K562 (cell line): ENCODE measurements at regions not wholly inside any gene's neighbourhood (a gene's known extent, or its start where the extent isn't known, plus 50 kb on each side); places are given as distances from the start of the nearest gene placed in this dataset.

Experiments
- ATAC-seq: fragments of 200-7000 bp; cut with Tn5 transposase; 3 replicates; pipeline ENCODE4 v1.9.1; 2020; ENCODE audit warnings: moderate library complexity
- BruUV-seq: library from RNA; stranded (reverse); fragments of 400-500 nt; replicated peaks from 2 replicates; lab custom pipeline; 2021; lab: Mats Ljungman, UMichigan
- CTCF ChIA-PET: fragments of 300-600 bp; formaldehyde crosslinking; extraction: SDS; loops from one replicate; lab custom pipeline; 2021; ENCODE audit warnings: low intra/inter-chr PET ratio; lab: Yijun Ruan, JAX
- POLR2A ChIA-PET: fragments of 300-600, 350-650 bp; sonication (Branson Sonifier 250); formaldehyde crosslinking; extraction: SDS; loops from one replicate; lab custom pipeline; 2021; ENCODE audit warnings: antibody characterized with exemption, inconsistent platforms; lab: Yijun Ruan, JAX
- DNase-seq, 4 experiments: peaks; one replicate each; pipeline versions ENCODE4 v3.0.0 to v3.0.0-alpha.2; 2011 to 2018; ENCODE audit warnings: low spot score in 3 of 4, mixed read lengths in 3 of 4; ENCODE audit errors: extremely low read depth in 1 of 4
- FAIRE-seq: peaks from 2 replicates; lab custom pipeline; 2011; peaks lifted over from hg19 to GRCh38; lab: Jason Lieb, UNC
- H2AFZ ChIP-seq: 2 replicates; pipeline ENCODE4 v1.6.0; 2011; ENCODE audit warnings: low read depth, low read length, control low read depth, inconsistent platforms
- H3K27ac ChIP-seq: fragments of 200-600 bp; 3 replicates; pipeline ENCODE4 v1.8.0; 2011; ENCODE audit warnings: low read depth, mild to moderate bottlenecking, control low read depth, inconsistent platforms, low read length, moderate library complexity, mixed read lengths; ENCODE audit errors: extremely low read depth
- H3K27me3 ChIP-seq, 2 experiments: fragments of 300-600 bp in 1 of 2; 2 replicates in 1 of 2; 3 replicates in 1 of 2; pipeline versions ENCODE4 v1.6.0 to v1.8.0; 2011; ENCODE audit warnings: inconsistent platforms in 2 of 2, low read length in 2 of 2, mild to moderate bottlenecking in 1 of 2, mixed read lengths in 1 of 2, moderate library complexity in 1 of 2; ENCODE audit not compliant: control insufficient read depth in 2 of 2, insufficient read depth in 2 of 2
- H3K36me3 ChIP-seq: fragments of 300-600 bp; 3 replicates; pipeline ENCODE4 v1.8.0; 2011; ENCODE audit warnings: mild to moderate bottlenecking, low read length, inconsistent platforms; ENCODE audit not compliant: control insufficient read depth, insufficient read depth
- H3K4me1 ChIP-seq, 2 experiments: fragments of 200-600 bp in 1 of 2; replicated peaks in 1 of 2; 2 replicates in 1 of 2; 3 replicates in 1 of 2; pipeline versions ENCODE4 v1.5.1 to v1.8.0; 2011; ENCODE audit warnings: inconsistent platforms in 2 of 2, low read length in 2 of 2, mild to moderate bottlenecking in 1 of 2, mixed read lengths in 1 of 2, moderate library complexity in 1 of 2; ENCODE audit not compliant: control insufficient read depth in 2 of 2, insufficient read depth in 2 of 2
- H3K4me2 ChIP-seq: 2 replicates; pipeline ENCODE4 v1.6.1; 2011; ENCODE audit warnings: low read length, control low read depth, inconsistent platforms, mixed read lengths; ENCODE audit not compliant: insufficient read depth
- H3K4me3 ChIP-seq: fragments of 200-600 bp; sonication (generic), shearing (Covaris generic); 2 replicates; pipeline ENCODE4 v1.5.1; 2016; ENCODE audit warnings: control low read depth, inconsistent platforms
- H3K79me2 ChIP-seq: fragments of 200-600 bp; 3 replicates; pipeline ENCODE4 v1.8.0; 2011; ENCODE audit warnings: low read length, inconsistent platforms; ENCODE audit not compliant: control insufficient read depth, insufficient read depth
- H3K9ac ChIP-seq, 2 experiments: 2 replicates each; pipeline versions ENCODE4 v1.6.0 to v1.6.1; 2011; ENCODE audit warnings: low read depth in 2 of 2, low read length in 2 of 2, control low read depth in 1 of 2, inconsistent platforms in 1 of 2, mild to moderate bottlenecking in 1 of 2, mixed read lengths in 1 of 2; ENCODE audit not compliant: insufficient read depth in 1 of 2
- H3K9me1 ChIP-seq: one replicate; pipeline ENCODE4 v1.6.0; 2011; ENCODE audit warnings: inconsistent platforms, mild to moderate bottlenecking, low read length, moderate library complexity; ENCODE audit not compliant: control insufficient read depth, insufficient read depth
- H3K9me3 ChIP-seq: replicated peaks from 2 replicates; pipeline ENCODE4 v1.5.1; 2011; ENCODE audit warnings: low read depth, low read length, inconsistent platforms; ENCODE audit not compliant: control insufficient read depth, insufficient read depth
- H4K20me1 ChIP-seq: replicated peaks from 2 replicates; pipeline ENCODE4 v1.6.1; 2011; ENCODE audit warnings: low read length, inconsistent platforms, mixed read lengths; ENCODE audit not compliant: control insufficient read depth, insufficient read depth
- BRD9 ChIP-seq: fragments of 450-650 bp; IDR thresholded peaks from 2 replicates; pipeline ENCODE4 v1.6.1; 2018; ENCODE audit warnings: low read depth; ENCODE audit not compliant: partially characterized antibody
- CREM ChIP-seq: IDR thresholded peaks from 2 replicates; pipeline ENCODE4 v1.6.1; 2014; ENCODE audit warnings: antibody characterized with exemption, low read depth
- CTBP1 ChIP-seq: fragments of 450-650 bp; IDR thresholded peaks from 2 replicates; pipeline ENCODE4 v1.6.1; 2016; ENCODE audit warnings: borderline replicate concordance
- DACH1 ChIP-seq: fragments of 450-650 bp; IDR thresholded peaks from 2 replicates; pipeline ENCODE4 v1.6.1; 2018; ENCODE audit not compliant: partially characterized antibody
- EP300 ChIP-seq: IDR thresholded peaks from 2 replicates; pipeline ENCODE4 v1.6.1; 2012; ENCODE audit warnings: low read length, improper control_type of control experiment
- HLTF ChIP-seq: fragments of 450-650 bp; IDR thresholded peaks from 2 replicates; pipeline ENCODE4 v1.6.1; 2016
- ILK ChIP-seq: fragments of 450-650 bp; IDR thresholded peaks from 2 replicates; pipeline ENCODE4 v1.6.1; 2016; ENCODE audit warnings: missing genetic modification characterization, low read depth, mild to moderate bottlenecking, missing compliant biosample characterization, moderate library complexity, borderline replicate concordance
- MBD2 ChIP-seq: sonication (generic); IDR thresholded peaks from 2 replicates; pipeline ENCODE4 v1.6.1; 2016; ENCODE audit warnings: low read depth, borderline replicate concordance
- MTA1 ChIP-seq: fragments of 450-650 bp; IDR thresholded peaks from 2 replicates; pipeline ENCODE4 v1.6.1; 2017; ENCODE audit warnings: borderline replicate concordance
- NONO ChIP-seq, 2 experiments: fragments of 200-400 bp in 1 of 2; fragments of 450-650 bp in 1 of 2; formaldehyde crosslinking in 1 of 2; IDR thresholded peaks; 2 replicates each; pipeline ENCODE4 v1.6.1; 2017; ENCODE audit warnings: low read depth in 2 of 2, mild to moderate bottlenecking in 2 of 2, moderate library complexity in 2 of 2, low read length in 1 of 2
- RFX5 ChIP-seq: IDR thresholded peaks from 2 replicates; pipeline ENCODE4 v1.6.1; 2011; ENCODE audit warnings: low read depth, mild to moderate bottlenecking, improper control_type of control experiment, low read length
- SMAD4 ChIP-seq: fragments of 250-450 bp; sonication (Bioruptor Pico); conservative IDR thresholded peaks from 2 replicates; pipeline ENCODE4 v1.8.0; 2021; ENCODE audit warnings: inconsistent platforms, mild to moderate bottlenecking, moderate library complexity
- TAF9B ChIP-seq: fragments of 450-650 bp; IDR thresholded peaks from 2 replicates; pipeline ENCODE4 v1.6.1; 2018; ENCODE audit warnings: mild to moderate bottlenecking; ENCODE audit not compliant: partially characterized antibody
- in situ Hi-C: fragments of 300-500 bp; cut with MboI; formaldehyde crosslinking; loops from 4 replicates; pipeline ENCODE4 v1.15.0; 2018; ENCODE audit warnings: inconsistent platforms, mixed read lengths
- intact Hi-C: fragments of 100-400 bp; cut with micrococcal nuclease; formaldehyde crosslinking; loops from 2 replicates; pipeline ENCODE4 v1.14.2; 2022
- TF ChIP-seq, protein P1 (sequence below): conservative IDR thresholded peaks from 2 replicates; pipeline ENCODE4 v1.6.1; 2011; ENCODE audit warnings: low read depth, mild to moderate bottlenecking, low read length; ENCODE audit not compliant: control insufficient read depth
- TF ChIP-seq, protein P2 (sequence below): fragments of 250-450 bp; sonication (Bioruptor Pico); IDR thresholded peaks from 2 replicates; pipeline ENCODE4 v1.9.0; 2021; ENCODE audit warnings: mild to moderate bottlenecking
- TF ChIP-seq, protein P3 (sequence below): fragments of 250-450 bp; sonication (Bioruptor Pico); IDR thresholded peaks from 2 replicates; pipeline ENCODE4 v1.5.0; 2021; ENCODE audit warnings: mild to moderate bottlenecking, moderate library complexity
- TF ChIP-seq, protein P4 (sequence below): fragments of 250-450 bp; sonication (Bioruptor Pico); IDR thresholded peaks from 2 replicates; pipeline ENCODE4 v1.8.0; 2021; ENCODE audit warnings: moderate library complexity, mild to moderate bottlenecking, inconsistent platforms

DNA sequence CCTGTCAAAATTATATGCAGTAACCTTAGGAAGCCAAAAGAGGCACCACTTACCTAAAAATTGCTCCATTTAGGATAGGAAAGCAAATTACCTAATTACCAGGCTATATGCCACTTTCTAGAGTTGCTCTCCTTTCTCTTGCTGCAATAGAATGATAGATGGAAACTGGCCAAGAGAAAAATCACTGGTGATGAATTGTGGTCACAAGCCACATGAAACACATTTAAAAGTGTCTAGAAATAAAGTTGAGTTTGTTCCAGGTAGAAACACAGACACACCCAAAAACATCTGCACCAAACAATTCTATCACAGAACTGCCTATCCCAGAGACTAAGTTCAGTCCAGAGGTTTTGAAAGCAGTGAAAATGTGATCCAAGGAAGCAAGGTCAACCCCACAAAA lies 337.7 kb downstream of the PCDH19 start:
- ATAC-seq = no peak
- in situ Hi-C loops = no loop called here
- Histone ChIP-seq H3K36me3 (no peaks in the 10 kb centered on the region), H3K9ac (no peak overlapping the region), H3K4me2 (no peak overlapping the region), H3K27ac (no peak overlapping the region), H3K27me3 (no peaks in the 10 kb centered on the region)
- CTCF ChIA-PET = no interaction called here
- TF ChIP-seq EP300 = no peak
- TF ChIP-seq CTBP1 = no peak
- TF ChIP-seq BRD9 = no peak
- TF ChIP-seq, protein P1, sequence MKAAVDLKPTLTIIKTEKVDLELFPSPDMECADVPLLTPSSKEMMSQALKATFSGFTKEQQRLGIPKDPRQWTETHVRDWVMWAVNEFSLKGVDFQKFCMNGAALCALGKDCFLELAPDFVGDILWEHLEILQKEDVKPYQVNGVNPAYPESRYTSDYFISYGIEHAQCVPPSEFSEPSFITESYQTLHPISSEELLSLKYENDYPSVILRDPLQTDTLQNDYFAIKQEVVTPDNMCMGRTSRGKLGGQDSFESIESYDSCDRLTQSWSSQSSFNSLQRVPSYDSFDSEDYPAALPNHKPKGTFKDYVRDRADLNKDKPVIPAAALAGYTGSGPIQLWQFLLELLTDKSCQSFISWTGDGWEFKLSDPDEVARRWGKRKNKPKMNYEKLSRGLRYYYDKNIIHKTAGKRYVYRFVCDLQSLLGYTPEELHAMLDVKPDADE = no peak
- TF ChIP-seq ILK (tag) = no peak
- TF ChIP-seq NONO (IDR thresholded peaks at IDR 0.05; ENCODE audit: low read depth in 2 of 2, low read length in 1 of 2) = no peak
- no peak for TF ChIP-seq TAF9B
- TF ChIP-seq, protein P2, sequence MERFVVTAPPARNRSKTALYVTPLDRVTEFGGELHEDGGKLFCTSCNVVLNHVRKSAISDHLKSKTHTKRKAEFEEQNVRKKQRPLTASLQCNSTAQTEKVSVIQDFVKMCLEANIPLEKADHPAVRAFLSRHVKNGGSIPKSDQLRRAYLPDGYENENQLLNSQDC = no peak
- no peak for TF ChIP-seq MBD2
- TF ChIP-seq, protein P3, sequence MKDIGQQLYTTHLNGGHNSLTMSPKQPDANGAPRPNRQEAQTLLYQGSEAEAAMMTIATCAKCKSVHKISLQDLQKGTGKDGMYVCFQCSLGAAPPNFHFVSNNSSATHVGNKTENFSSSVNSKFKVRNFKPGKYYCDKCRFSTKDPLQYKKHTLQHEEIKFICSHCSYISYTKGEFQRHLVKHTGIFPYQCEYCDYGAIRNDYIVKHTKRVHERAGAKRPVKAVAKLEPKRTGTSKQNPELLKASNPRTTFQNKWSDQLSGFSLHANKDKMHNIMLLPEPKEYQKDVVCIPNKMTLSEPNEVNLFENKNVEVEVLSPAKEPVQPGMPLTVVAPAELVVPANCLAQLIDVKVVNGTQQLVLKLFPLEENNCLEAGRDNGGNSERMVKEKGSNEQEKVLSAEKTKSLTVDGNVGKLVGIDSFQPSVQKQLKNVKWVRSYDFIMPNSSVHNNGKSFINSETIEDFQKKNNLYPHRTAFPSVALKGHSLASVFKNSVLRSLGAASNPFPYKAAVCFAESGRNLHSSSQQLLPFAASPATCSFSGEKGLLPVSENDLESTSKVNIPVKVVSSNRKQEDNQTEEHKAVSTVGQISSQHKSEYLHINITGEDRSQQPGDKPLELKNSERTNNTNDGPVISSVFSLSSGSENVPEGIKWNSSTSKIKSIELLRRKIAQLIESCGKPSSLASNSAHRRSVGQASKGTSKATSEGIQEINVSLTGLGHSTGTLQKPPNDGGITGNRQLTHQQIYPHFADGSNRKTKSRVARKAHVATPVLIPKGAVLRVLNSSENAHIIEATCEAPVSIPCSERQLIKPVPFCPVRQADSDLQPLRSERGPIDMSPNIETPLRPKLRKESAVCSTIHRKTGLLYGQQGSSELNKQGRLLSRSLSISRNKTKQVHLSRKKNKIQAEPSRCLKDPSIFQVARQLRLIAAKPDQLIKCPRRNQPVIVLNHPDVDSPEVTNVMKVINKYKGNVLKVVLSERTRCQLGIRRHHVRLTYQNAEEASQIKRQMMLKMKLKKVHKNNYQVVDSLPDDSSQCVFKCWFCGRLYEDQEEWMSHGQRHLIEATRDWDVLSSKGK = no peak
- TF ChIP-seq, protein P4, sequence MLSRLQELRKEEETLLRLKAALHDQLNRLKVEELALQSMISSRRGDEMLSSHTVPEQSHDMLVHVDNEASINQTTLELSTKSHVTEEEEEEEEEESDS = no peak
- no peak for TF ChIP-seq MTA1
- TF ChIP-seq HLTF = no peak
- TF ChIP-seq DACH1 = no peak
- TF ChIP-seq CREM = no peak
- no peak for TF ChIP-seq SMAD4 (CRISPR knock-in tag)
- no peak for TF ChIP-seq RFX5
- TF ChIP-seq, all 486 proteins: peak for 0
- Histone ChIP-seq H2AFZ (no peak overlapping the region), H4K20me1 (no peaks in the 10 kb centered on the region), H3K79me2 (no peaks in the 10 kb centered on the region), H3K4me1 (no peaks in the 10 kb centered on the region), H3K9me3 (no peaks in the 10 kb centered on the region), H3K4me3 (no peak overlapping the region), H3K9me1 (no peaks in the 10 kb centered on the region)
- BruUV-seq = no TSS peak
- no peak for FAIRE-seq
- POLR2A ChIA-PET = no interaction called here
- intact Hi-C loops = no loop called here
- DNase-seq = no peak
